GM12892 (cell line): ENCODE measurements at regions not wholly inside any gene's neighbourhood (a gene's known extent, or its start where the extent isn't known, plus 50 kb on each side); places are given as distances from the start of the nearest gene placed in this dataset.

Experiments
- POLR2A ChIP-seq: IDR thresholded peaks from 2 replicates; pipeline ENCODE4 v1.6.1; 2011; ENCODE audit warnings: low read depth, low read length, control low read depth
- TAF1 ChIP-seq: IDR thresholded peaks from 2 replicates; pipeline ENCODE4 v1.6.1; 2011; ENCODE audit warnings: low read depth, mild to moderate bottlenecking, control low read depth, low read length, borderline replicate concordance

DNA sequence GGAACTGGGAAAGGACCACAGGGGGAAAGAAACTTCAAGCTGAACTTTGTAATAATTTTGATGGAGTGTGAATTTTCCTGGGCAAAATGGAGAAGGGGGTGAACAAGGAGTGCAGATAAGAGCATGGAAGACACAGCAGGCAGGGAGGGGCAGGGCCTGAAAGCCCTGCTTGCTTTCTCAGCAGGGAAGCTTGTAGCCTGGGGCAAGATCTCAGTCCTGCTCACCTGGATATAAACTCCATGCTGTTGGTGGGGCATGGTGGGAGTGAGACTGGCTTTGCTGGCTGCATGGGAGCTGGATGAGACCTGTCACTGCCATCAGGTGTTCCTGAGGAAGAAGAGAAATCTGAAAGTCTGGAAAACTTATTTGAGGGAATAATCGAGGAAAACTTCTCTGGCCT lies 58.7 kb upstream of the RC3H1 start:
- TF ChIP-seq POLR2A = no peak
- no peak for TF ChIP-seq TAF1
